ENCODE measurements at regions not wholly inside any gene's neighbourhood (a gene's known extent, or its start where the extent isn't known, plus 50 kb on each side); places are given as distances from the start of the nearest gene placed in this dataset.

DNA sequence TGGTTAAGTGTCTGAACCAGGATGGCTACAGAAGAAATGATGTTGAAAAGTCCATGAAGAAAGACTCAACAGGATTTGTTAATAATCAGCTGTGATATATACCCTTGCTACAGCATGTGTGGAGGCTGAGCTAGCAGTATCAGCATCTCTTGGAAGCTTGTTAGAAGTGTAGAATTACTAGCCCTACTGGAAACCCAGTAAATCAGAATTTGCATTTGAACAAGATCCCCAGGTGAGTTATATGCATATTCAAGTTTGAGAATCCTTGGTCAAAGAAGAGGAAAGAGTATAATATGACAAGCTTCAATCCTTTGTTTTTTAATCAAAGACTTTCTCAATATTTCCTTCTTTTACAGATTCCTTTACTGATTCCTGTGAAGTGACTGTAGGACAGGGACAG is 109.0 kb upstream of the KCNJ3 start:
- H3K36me3 Mint-ChIP-seq (ENCODE audit: insufficient read depth), result no peaks in the 10 kb centered on the region
- TF ChIP-seq, protein P1, sequence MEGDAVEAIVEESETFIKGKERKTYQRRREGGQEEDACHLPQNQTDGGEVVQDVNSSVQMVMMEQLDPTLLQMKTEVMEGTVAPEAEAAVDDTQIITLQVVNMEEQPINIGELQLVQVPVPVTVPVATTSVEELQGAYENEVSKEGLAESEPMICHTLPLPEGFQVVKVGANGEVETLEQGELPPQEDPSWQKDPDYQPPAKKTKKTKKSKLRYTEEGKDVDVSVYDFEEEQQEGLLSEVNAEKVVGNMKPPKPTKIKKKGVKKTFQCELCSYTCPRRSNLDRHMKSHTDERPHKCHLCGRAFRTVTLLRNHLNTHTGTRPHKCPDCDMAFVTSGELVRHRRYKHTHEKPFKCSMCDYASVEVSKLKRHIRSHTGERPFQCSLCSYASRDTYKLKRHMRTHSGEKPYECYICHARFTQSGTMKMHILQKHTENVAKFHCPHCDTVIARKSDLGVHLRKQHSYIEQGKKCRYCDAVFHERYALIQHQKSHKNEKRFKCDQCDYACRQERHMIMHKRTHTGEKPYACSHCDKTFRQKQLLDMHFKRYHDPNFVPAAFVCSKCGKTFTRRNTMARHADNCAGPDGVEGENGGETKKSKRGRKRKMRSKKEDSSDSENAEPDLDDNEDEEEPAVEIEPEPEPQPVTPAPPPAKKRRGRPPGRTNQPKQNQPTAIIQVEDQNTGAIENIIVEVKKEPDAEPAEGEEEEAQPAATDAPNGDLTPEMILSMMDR (IDR thresholded peaks at IDR 0.05; ENCODE audit: unreplicated experiment), result no peak
- H3K4me3 Mint-ChIP-seq (ENCODE audit: low read depth), result no peak overlapping the region
- H3K27ac Mint-ChIP-seq, result no peak overlapping the region
- H3K9me3 Mint-ChIP-seq (ENCODE audit: low read depth), result no peaks in the 10 kb centered on the region
- no peak for DNase-seq (ENCODE audit: low spot score, unreplicated experiment)
- no peaks in the 10 kb centered on the region for H3K27me3 Mint-ChIP-seq
- no peaks in the 10 kb centered on the region for H3K4me1 Mint-ChIP-seq (ENCODE audit: low read depth)

DNA sequence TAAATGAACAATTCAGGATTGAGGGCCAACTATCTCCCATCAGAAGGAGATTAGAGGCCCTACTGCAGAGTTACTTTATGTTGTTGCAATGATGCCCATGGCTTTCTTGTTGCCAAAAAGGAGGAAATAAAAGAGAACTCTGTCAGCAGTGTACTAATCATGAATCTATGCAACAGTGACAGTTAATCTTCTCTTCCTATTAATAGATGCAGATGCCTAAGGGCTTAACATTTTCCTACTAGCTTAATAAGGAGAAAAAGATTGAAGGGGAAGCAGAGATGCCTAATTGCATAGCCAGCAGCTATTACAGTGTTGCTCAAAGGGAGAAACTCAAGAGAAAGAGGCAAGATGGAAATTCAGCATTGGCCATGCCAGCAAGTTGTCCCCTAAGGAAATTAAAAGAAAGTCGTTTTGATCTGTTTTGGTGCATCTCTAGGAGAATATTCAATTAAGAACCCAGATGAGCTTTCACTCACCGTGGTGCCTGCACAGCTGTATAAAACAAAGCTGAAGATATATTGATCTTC is 107.1 kb upstream of the KCNJ3 start:
- H3K36me3 Mint-ChIP-seq (ENCODE audit: insufficient read depth), result no peaks in the 10 kb centered on the region
- H3K4me3 Mint-ChIP-seq (ENCODE audit: low read depth), result no peak overlapping the region
- TF ChIP-seq, protein P1 (IDR thresholded peaks at IDR 0.05; ENCODE audit: unreplicated experiment), result no peak
- H3K27ac Mint-ChIP-seq, result no peak overlapping the region
- H3K9me3 Mint-ChIP-seq (ENCODE audit: low read depth), result no peaks in the 10 kb centered on the region
- no peak for DNase-seq (ENCODE audit: low spot score, unreplicated experiment)
- no peaks in the 10 kb centered on the region for H3K4me1 Mint-ChIP-seq (ENCODE audit: low read depth)
- no peaks in the 10 kb centered on the region for H3K27me3 Mint-ChIP-seq

DNA sequence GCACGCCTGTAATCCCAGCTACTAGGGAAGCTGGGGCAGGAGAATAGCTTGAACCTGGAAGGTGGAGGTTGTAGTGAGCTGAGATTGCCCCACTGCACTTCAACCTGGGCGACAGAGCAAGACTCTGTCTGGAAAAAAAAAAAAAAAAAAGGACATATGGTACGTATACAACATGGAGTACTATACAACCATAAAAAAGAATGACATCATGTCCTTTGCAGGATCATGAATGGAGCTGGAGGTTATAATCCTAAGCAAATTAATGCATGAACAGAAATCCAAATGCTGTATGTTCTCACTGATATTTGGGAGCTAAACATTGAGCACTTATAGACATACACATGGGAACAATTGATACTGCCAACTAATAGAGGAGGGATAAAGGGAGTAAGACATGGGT is 99.3 kb upstream of the KCNJ3 start:
- peaks cover 3% of the 10 kb centered on the region for H3K9me3 Mint-ChIP-seq (ENCODE audit: low read depth)
- H3K4me1 Mint-ChIP-seq (ENCODE audit: low read depth), result no peaks in the 10 kb centered on the region
- H3K27ac Mint-ChIP-seq, result no peak overlapping the region
- TF ChIP-seq, protein P1 (IDR thresholded peaks at IDR 0.05; ENCODE audit: unreplicated experiment), result no peak
- H3K27me3 Mint-ChIP-seq, result no peaks in the 10 kb centered on the region
- H3K36me3 Mint-ChIP-seq (ENCODE audit: insufficient read depth), result no peaks in the 10 kb centered on the region
- H3K4me3 Mint-ChIP-seq (ENCODE audit: low read depth), result no peak overlapping the region
- no peak for DNase-seq (ENCODE audit: low spot score, unreplicated experiment)

DNA sequence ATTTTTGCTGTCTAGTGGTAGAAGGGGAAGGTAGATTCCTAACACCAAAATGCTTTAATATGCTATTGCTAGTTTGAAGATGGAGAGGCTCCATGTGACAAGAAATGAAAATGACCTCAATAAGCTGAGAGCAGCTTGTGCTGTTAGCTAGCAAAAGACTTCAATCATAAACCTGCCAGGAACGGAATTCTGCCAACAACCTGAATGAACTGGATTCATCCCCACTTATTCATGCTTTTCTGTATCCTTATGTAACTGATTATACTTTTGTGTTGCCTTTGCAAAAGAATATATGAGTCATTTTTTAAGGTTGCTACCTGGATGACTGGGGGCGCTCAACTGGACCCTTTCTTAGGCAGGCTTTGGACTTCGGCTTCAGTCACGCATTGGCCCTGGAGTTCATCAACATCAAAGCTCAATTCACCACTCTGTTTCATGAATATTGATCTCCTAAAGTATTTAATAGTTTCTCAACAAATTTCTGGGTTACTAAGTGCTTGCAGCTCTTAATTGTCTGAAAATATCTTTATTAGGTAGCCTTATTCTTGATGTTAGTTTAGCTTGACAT is 97.5 kb upstream of the KCNJ3 start:
- H3K27me3 Mint-ChIP-seq, result no peaks in the 10 kb centered on the region
- no peaks in the 10 kb centered on the region for H3K4me1 Mint-ChIP-seq (ENCODE audit: low read depth)
- DNase-seq (ENCODE audit: low spot score, unreplicated experiment), result no peak
- TF ChIP-seq, protein P1 (IDR thresholded peaks at IDR 0.05; ENCODE audit: unreplicated experiment), result no peak
- H3K36me3 Mint-ChIP-seq (ENCODE audit: insufficient read depth), result no peaks in the 10 kb centered on the region
- peaks cover 3% of the 10 kb centered on the region for H3K9me3 Mint-ChIP-seq (ENCODE audit: low read depth)
- no peak overlapping the region for H3K27ac Mint-ChIP-seq
- H3K4me3 Mint-ChIP-seq (ENCODE audit: low read depth), result no peak overlapping the region

DNA sequence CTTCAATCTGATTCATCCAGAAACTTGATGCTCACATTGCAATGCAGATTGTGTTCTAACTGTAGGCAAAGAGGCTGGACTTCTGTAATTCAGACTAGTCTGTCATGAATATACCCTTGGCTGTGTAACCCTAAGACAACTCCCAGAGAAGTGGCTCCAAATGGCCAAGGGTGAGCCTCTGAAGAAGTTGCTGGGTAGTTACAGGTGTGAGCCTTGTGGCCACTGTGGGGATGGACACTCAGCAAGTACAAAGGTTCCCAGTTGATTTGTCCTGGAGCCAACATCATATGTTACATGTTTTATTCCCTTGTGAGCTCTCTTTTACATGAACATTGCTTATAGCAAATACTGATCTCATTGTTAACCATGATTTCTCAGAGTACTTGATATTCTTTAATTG is 94.8 kb upstream of the KCNJ3 start:
- Mint-ChIP-seq H3K27ac (no peak overlapping the region), H3K36me3 (ENCODE audit: insufficient read depth) (no peaks in the 10 kb centered on the region), H3K4me1 (ENCODE audit: low read depth) (no peaks in the 10 kb centered on the region), H3K9me3 (ENCODE audit: low read depth) (peaks cover 3% of the 10 kb centered on the region), H3K27me3 (no peaks in the 10 kb centered on the region), H3K4me3 (ENCODE audit: low read depth) (no peak overlapping the region)
- no peak for DNase-seq (ENCODE audit: low spot score, unreplicated experiment)
- TF ChIP-seq, protein P1 (IDR thresholded peaks at IDR 0.05; ENCODE audit: unreplicated experiment), result no peak

Data from progenitor cell of endocrine pancreas (in vitro differentiated cells).